ENCODE measurements at regions not wholly inside any gene's neighbourhood (a gene's known extent, or its start where the extent isn't known, plus 50 kb on each side); places are given as distances from the start of the nearest gene placed in this dataset.
A peak's percentile ranks its signal among the peaks of the same experiment; 100 is the strongest.

GRCh38 chr12:87142342-87142741 lies 886.2 kb upstream of the MGAT4C start:
- no peak for DNase-seq

DNA sequence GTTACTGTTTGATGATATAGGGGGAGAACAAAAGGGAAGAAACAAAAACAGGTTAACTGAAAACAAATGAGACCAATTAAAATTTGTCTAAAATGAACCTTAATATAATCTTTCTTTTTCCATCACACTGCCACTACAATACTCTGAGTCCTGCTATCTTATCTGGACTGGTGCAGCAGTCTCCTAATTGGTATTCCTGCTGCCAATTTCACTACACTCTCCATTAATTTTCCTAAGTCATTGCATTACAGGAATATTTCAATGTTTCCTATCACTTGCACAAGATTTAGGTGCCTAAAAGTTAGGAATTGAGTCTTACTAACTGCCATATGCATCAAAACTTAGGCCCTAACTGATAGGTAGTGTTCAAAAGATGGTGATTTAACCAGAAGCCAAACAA lies 884.9 kb upstream of the MGAT4C start:
- no peak for DNase-seq

DNA sequence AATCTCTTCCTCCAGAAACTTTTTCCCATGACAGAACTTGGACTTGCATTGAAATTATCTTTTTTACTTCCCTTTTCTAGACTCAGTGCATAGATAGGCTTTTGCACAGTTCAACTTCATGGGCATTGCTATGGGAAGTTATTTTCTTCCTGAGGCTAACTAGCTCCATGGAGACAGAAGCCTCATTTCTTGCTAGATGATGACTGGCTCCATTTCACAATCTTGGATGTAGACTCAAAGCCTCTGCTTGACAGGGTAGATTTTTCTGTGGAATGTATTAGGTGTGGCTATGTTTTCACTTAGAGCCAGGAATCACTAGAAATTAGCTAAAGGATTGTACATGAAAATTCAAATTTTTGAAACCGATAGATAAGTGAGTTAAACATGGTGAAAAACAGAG lies 884.1 kb upstream of the MGAT4C start:
- peak; percentile 3 for DNase-seq

GRCh38 chr12:87137220-87137619 lies 881.0 kb upstream of the MGAT4C start:
- DNase-seq, result no peak

- DNase-seq, result peak; percentile 28
Observed at GRCh38 chr12:87136330-87136976, 880.3 kb upstream of the MGAT4C start.

GRCh38 chr12:87127272-87127671 lies 871.1 kb upstream of the MGAT4C start:
- DNase-seq, result no peak

GRCh38 chr12:87121896-87122295 lies 865.7 kb upstream of the MGAT4C start:
- DNase-seq, result no peak

DNA sequence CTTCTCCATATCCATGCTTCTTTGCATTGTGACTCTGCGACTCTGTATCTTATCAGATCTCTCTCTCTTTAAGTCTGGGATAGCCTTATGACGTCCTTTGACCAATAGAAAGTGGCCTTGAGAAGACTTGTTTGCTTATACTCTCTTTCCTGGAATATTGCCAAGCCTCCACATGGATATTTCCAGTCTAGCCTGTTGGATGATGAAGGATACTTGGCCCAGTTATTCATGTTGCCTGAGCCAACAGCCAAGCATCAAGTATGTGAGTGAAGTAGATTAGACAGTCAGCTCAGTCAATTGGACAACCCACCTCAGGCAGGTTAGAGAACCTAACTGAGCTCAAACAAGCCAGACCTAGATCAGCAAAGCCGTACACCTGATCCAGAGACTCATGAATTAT lies 864.2 kb upstream of the MGAT4C start:
- no peak for DNase-seq

DNA sequence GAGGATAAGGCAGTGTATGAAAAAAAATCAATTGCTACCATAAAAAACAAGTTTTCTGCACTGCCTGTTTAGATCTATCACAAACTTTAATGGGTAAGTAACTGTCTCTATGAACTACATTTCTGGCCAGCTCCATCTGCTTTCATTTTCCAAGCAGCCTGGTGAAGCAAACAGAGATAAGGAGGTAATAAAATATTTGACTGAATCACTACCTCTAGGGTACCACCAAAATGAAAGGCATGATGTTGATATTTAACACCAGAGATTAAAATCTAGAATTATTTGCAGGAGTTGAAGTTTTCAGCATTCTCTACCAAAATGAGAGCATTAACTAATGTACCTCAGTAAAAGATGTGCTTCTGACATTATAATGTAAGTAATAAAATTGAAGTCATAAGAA lies 863.5 kb upstream of the MGAT4C start:
- DNase-seq, result no peak

GRCh38 chr12:87117526-87117925 lies 861.3 kb upstream of the MGAT4C start:
- DNase-seq, result no peak

DNA sequence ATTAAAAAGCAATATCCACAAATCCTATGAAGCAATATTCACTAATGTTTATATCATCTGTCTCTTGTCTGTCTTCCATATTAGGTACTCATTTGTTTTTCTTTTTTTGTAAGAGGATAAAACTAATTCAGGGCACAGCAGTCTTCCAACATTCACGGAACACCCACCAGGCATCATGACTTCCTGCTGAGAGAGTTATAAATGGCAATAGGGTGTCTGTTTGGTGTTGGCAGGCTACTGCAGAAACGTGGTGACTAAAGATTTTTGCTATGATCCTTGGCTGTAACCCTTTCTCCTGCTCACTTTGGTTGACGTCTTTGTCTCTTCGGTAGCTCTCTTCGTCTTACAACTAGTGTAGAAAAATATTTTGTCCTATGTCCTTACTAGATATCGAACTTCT lies 860.6 kb upstream of the MGAT4C start:
- no peak for DNase-seq

DNA sequence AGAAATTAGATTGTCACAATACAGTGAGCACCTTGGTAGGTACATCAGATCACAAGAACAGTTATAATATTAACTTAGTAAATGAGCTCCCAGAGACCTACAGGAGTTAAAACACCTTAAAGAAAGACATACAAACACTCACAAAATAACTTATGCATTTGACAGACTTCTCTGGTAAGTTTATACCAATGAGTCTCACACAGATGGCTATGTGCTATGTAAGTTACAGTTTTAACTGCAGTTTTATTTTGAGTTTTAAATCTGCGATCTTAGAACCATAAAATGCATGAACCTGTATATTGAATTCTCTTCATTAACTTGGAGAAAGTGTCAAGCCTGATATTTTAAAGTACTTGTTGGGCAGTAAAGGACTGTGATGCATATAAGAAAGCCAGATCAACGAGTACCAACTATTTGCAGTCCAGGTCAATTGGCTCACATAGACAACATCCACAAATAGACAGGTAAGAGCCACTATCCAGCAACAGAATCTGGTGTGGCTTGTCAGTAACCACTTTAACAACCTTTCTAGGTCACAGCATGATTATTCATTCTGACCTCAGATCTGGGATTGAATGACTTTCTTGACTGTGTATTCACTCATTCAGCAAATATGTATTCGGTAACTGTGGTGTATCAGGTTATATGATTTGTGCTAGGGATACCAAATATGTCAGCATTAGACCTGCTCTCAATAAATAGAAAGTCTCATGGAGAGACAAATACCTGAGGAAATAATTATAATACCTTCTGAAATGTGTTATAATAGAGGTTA lies 856.6 kb upstream of the MGAT4C start:
- DNase-seq, result no peak

GRCh38 chr12:87107766-87108165 lies 851.6 kb upstream of the MGAT4C start:
- no peak for DNase-seq

DNA sequence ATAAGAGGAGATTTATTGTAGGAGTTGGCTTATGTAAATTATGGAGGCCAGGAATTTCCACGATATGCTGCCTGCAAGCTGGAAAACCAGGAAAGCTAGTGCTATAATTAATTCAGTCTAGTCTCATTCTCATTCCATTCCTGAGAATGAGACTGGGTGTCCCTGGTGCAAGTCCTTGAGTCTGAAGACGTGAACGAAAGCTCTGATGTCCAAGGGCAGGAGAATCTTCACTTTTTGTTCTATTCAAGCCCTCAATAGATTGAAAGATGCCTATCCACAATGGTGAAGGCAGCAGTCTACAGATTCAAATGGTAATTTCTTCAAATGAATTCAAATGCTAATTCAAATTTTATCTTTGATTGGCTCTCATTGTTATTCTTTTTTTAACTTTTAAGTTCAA lies 851.1 kb upstream of the MGAT4C start:
- no peak for DNase-seq

GRCh38 chr12:87096082-87096585 lies 839.9 kb upstream of the MGAT4C start:
- DNase-seq, result no peak

DNA sequence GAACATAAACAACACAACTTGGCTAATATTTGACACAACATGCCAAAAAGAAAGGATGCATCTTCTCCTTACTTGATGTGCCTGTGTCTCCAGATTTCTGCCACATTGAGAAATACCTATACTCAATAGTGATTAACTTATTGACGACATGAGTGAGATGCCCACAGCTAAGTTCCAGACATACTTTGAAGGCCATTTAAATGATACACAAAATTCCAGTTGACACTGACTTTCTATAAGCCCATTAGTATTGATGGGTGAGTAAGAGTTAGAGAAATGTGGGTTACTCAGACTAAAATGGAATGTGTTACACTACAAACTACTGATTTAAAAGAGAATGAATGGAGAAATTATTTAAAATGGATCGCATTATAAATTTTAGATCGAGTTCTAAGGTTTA lies 838.2 kb upstream of the MGAT4C start:
- DNase-seq, result no peak

DNA sequence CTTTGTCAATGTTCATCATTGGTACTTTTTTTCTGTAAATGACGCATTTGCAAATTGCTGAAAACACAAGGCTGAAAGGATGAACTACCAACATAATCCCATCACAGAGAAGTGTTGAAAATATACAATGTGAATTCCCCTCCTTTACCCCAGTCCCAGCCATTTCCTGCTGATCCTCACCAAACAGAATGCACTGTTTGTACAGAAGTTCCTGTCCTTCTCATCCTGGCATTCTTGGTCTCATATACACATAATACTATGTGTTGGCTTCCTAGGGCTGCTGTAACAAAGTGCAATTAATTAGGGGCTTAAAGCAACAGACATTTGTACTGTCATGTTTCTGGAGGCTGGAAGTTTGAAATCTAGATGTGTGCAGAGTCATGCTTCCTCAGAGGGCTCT lies 836.2 kb upstream of the MGAT4C start:
- DNase-seq, result no peak

- DNase-seq, result peak; percentile 6
Observed at GRCh38 chr12:87086118-87086891, 830.1 kb upstream of the MGAT4C start.

- DNase-seq, result no peak
Observed at GRCh38 chr12:87085286-87085685, 829.1 kb upstream of the MGAT4C start.

- no peak for DNase-seq
Observed at GRCh38 chr12:87082756-87083155, 826.6 kb upstream of the MGAT4C start.

- DNase-seq, result no peak
Observed at GRCh38 chr12:87074781-87075180, 818.6 kb upstream of the MGAT4C start.

GRCh38 chr12:87066326-87066725 lies 810.1 kb upstream of the MGAT4C start:
- DNase-seq, result no peak

- DNase-seq, result no peak
Observed at GRCh38 chr12:87059231-87059630, 803.0 kb upstream of the MGAT4C start.

- no peak for DNase-seq
Observed at GRCh38 chr12:87054226-87054625, 798.0 kb upstream of the MGAT4C start.

Measured in kidney glomerular epithelial cell (primary cell).